HEK293 (cell line): ENCODE measurements at regions not wholly inside any gene's neighbourhood (a gene's known extent, or its start where the extent isn't known, plus 50 kb on each side); places are given as distances from the start of the nearest gene placed in this dataset.
A peak's percentile ranks its signal among the peaks of the same experiment; 100 is the strongest.

ENCODE experiments used
- CTCF ChIA-PET: fragments of 350-600 bp; formaldehyde crosslinking; extraction: SDS; loops from one replicate; lab custom pipeline; 2021; ENCODE audit warnings: antibody characterized with exemption; lab: Yijun Ruan, JAX
- POLR2A ChIA-PET: fragments of 300-600 bp; formaldehyde crosslinking; extraction: SDS; loops from one replicate; lab custom pipeline; 2020; ENCODE audit warnings: antibody characterized with exemption, inconsistent platforms; lab: Yijun Ruan, JAX
- H3K27ac ChIP-seq: fragments of 200-500 bp; sonication (Bioruptor generic); 2 replicates; pipeline ENCODE4 v1.5.1; 2014; ENCODE audit warnings: low read depth, low read length, control low read depth, inconsistent platforms; ENCODE audit errors: extremely low read depth
- H3K36me3 ChIP-seq, 2 experiments: fragments of 200-500 bp in 1 of 2; sonication (Bioruptor generic) in 1 of 2; 1 replicate in 1 of 2; 2 replicates in 1 of 2; pipeline ENCODE4 v1.5.1; 2014 to 2017; ENCODE audit warnings: inconsistent platforms in 2 of 2, low read length in 2 of 2; ENCODE audit not compliant: control insufficient read depth in 2 of 2, insufficient read depth in 1 of 2
- H3K4me1 ChIP-seq: fragments of 200-500 bp; sonication (Bioruptor generic); 2 replicates; pipeline ENCODE4 v1.5.1; 2014; ENCODE audit warnings: mild to moderate bottlenecking, low read length, inconsistent platforms; ENCODE audit not compliant: control insufficient read depth, insufficient read depth
- H3K4me3 ChIP-seq: 2 replicates; pipeline ENCODE4 v1.5.1; 2011; ENCODE audit warnings: low read depth, mild to moderate bottlenecking, control low read depth, low read length, moderate library complexity
- H3K9me3 ChIP-seq: fragments of 200-500 bp; sonication (Bioruptor generic); 2 replicates; pipeline ENCODE4 v1.5.1; 2014; ENCODE audit warnings: low read depth, low read length, inconsistent platforms; ENCODE audit not compliant: control insufficient read depth, insufficient read depth
- ATF2 ChIP-seq: fragments of 450-650 bp; formaldehyde crosslinking; IDR thresholded peaks from 2 replicates; pipeline ENCODE4 v1.5.1; 2016; ENCODE audit warnings: missing biosample characterization, missing genetic modification characterization, low read depth
- HIC1 ChIP-seq: fragments of 450-650 bp; formaldehyde crosslinking; IDR thresholded peaks from 2 replicates; pipeline ENCODE4 v1.5.1; 2016; ENCODE audit warnings: missing biosample characterization, missing genetic modification characterization
- TCF7L2 ChIP-seq: IDR thresholded peaks from 2 replicates; pipeline ENCODE4 v1.6.1; 2011; ENCODE audit warnings: low read depth, mild to moderate bottlenecking, inconsistent platforms, low read length, moderate library complexity, borderline replicate concordance
- ZBTB17 ChIP-seq: fragments of 450-650 bp; formaldehyde crosslinking; IDR thresholded peaks from 2 replicates; pipeline ENCODE4 v1.5.1; 2016; ENCODE audit warnings: missing biosample characterization, missing genetic modification characterization
- ZBTB26 ChIP-seq: fragments of 450-650 bp; formaldehyde crosslinking; optimal IDR thresholded peaks from 2 replicates; pipeline ENCODE3; 2016; ENCODE audit warnings: missing biosample characterization, mild to moderate bottlenecking, missing genetic modification characterization
- ZBTB48 ChIP-seq: fragments of 450-650 bp; formaldehyde crosslinking; IDR thresholded peaks from 2 replicates; pipeline ENCODE4 v1.5.1; 2016; ENCODE audit warnings: missing biosample characterization, missing genetic modification characterization
- ZNF140 ChIP-seq: fragments of 450-650 bp; formaldehyde crosslinking; IDR thresholded peaks from 2 replicates; pipeline ENCODE4 v1.5.1; 2016; ENCODE audit warnings: missing biosample characterization, missing genetic modification characterization
- ZNF211 ChIP-seq: fragments of 450-650 bp; formaldehyde crosslinking; IDR thresholded peaks from 2 replicates; pipeline ENCODE4 v1.5.1; 2016; ENCODE audit warnings: low read depth, missing biosample characterization, missing genetic modification characterization
- ZNF280D ChIP-seq: fragments of 450-650 bp; formaldehyde crosslinking; IDR thresholded peaks from 2 replicates; pipeline ENCODE4 v1.5.1; 2016; ENCODE audit warnings: missing biosample characterization, missing genetic modification characterization
- ZNF580 ChIP-seq: fragments of 450-650 bp; formaldehyde crosslinking; IDR thresholded peaks from 2 replicates; pipeline ENCODE4 v1.5.1; 2016; ENCODE audit warnings: missing biosample characterization, missing genetic modification characterization
- ZNF624 ChIP-seq: fragments of 450-650 bp; formaldehyde crosslinking; IDR thresholded peaks from 2 replicates; pipeline ENCODE4 v1.5.1; 2017; ENCODE audit warnings: missing biosample characterization, missing genetic modification characterization
- ZNF670 ChIP-seq: fragments of 450-650 bp; formaldehyde crosslinking; IDR thresholded peaks from 2 replicates; pipeline ENCODE4 v1.5.1; 2016; ENCODE audit warnings: missing biosample characterization, missing genetic modification characterization, low read depth
- ZNF785 ChIP-seq: fragments of 450-650 bp; formaldehyde crosslinking; IDR thresholded peaks from 2 replicates; pipeline ENCODE4 v1.5.1; 2016; ENCODE audit warnings: missing biosample characterization, missing genetic modification characterization
- ZSCAN16 ChIP-seq: fragments of 450-650 bp; formaldehyde crosslinking; IDR thresholded peaks from 2 replicates; pipeline ENCODE4 v1.5.1; 2016; ENCODE audit warnings: missing biosample characterization, missing genetic modification characterization
- ZXDB ChIP-seq: fragments of 450-650 bp; formaldehyde crosslinking; IDR thresholded peaks from 2 replicates; pipeline ENCODE4 v1.5.1; 2016; ENCODE audit warnings: missing biosample characterization, missing genetic modification characterization

- TF ChIP-seq ZBTB26 (tag by site-specific recombination) (no peak), HIC1 (tag by site-specific recombination) (no peak), ZNF624 (tag by site-specific recombination) (no peak), ZNF580 (no peak), ZNF785 (tag by site-specific recombination) (no peak), ATF2 (tag by site-specific recombination) (no peak)
- TF ChIP-seq, all 188 proteins: peak for 0
Measured at GRCh38 chr10:35927990-35928488, 285.9 kb upstream of the FZD8 start (continued).

- POLR2A ChIA-PET, result no interaction called here
- Histone ChIP-seq H3K36me3 (no peaks in the 10 kb centered on the region), H3K27ac (no peak overlapping the region), H3K4me1 (peaks cover 6% of the 10 kb centered on the region; the same call in 1 of the 2 replicates), H3K9me3 (no peaks in the 10 kb centered on the region), H3K4me3 (no peak overlapping the region)
- CTCF ChIA-PET, result interaction anchor here (1.0 kb wide), 1 partner anchor 12 kb away, joined by 3 read pairs; no protein-coding TSS in a partner anchor
- no peak for TF ChIP-seq TCF7L2
- TF ChIP-seq ZBTB17, result peak; percentile 82
Measured at GRCh38 chr10:35927341-35927740, 285.2 kb upstream of the FZD8 start.

GRCh38 chr10:35926846-35927245 lies 284.8 kb upstream of the FZD8 start:
- Histone ChIP-seq H3K36me3 (no peaks in the 10 kb centered on the region), H3K4me3 (no peak overlapping the region), H3K4me1 (peaks cover 6% of the 10 kb centered on the region; the same call in 1 of the 2 replicates), H3K9me3 (no peaks in the 10 kb centered on the region), H3K27ac (no peak overlapping the region)
- ChIA-PET CTCF (no interaction called here), POLR2A (no interaction called here)
- TF ChIP-seq ZNF280D (tag by site-specific recombination), result no peak
- TF ChIP-seq ZNF670 (tag by site-specific recombination), result no peak
- TF ChIP-seq ZXDB, result no peak
- no peak for TF ChIP-seq ZSCAN16 (tag by site-specific recombination)
- no peak for TF ChIP-seq ZNF211 (tag by site-specific recombination)
- no peak for TF ChIP-seq ZBTB48
- no peak for TF ChIP-seq ZNF140 (tag by site-specific recombination)
